ENCODE measurements at regions not wholly inside any gene's neighbourhood (a gene's known extent, or its start where the extent isn't known, plus 50 kb on each side); places are given as distances from the start of the nearest gene placed in this dataset.

DNA sequence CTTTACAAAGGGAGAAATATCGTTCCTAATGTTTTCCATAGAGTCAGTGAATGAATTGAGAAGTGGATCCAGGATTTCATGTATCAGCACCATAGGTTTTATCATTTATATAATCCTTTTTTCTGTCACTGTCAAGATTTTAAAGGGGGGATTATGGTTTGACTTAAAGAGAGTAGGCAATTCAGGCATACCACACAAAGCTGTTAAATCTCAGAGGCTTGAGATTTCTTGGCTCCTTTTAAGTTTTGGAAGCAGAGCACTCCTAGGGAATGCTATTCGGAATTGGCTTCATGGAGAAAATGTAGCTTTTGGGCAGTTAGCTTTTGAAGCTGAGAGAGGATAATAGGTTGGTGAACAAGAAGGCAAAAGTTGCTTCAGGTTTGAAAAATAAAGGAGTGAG, 274.7 kb downstream of the SOX4 start:
- TF ChIP-seq GABPA (IDR thresholded peaks at IDR 0.05; ENCODE audit: low read depth): no peak
- TF ChIP-seq POLR2AphosphoS5 (IDR thresholded peaks at IDR 0.05; ENCODE audit: low read depth): no peak
- no peak for TF ChIP-seq SPI1 (IDR thresholded peaks at IDR 0.05; ENCODE audit: borderline replicate concordance, low read depth)
- TF ChIP-seq, protein P1, sequence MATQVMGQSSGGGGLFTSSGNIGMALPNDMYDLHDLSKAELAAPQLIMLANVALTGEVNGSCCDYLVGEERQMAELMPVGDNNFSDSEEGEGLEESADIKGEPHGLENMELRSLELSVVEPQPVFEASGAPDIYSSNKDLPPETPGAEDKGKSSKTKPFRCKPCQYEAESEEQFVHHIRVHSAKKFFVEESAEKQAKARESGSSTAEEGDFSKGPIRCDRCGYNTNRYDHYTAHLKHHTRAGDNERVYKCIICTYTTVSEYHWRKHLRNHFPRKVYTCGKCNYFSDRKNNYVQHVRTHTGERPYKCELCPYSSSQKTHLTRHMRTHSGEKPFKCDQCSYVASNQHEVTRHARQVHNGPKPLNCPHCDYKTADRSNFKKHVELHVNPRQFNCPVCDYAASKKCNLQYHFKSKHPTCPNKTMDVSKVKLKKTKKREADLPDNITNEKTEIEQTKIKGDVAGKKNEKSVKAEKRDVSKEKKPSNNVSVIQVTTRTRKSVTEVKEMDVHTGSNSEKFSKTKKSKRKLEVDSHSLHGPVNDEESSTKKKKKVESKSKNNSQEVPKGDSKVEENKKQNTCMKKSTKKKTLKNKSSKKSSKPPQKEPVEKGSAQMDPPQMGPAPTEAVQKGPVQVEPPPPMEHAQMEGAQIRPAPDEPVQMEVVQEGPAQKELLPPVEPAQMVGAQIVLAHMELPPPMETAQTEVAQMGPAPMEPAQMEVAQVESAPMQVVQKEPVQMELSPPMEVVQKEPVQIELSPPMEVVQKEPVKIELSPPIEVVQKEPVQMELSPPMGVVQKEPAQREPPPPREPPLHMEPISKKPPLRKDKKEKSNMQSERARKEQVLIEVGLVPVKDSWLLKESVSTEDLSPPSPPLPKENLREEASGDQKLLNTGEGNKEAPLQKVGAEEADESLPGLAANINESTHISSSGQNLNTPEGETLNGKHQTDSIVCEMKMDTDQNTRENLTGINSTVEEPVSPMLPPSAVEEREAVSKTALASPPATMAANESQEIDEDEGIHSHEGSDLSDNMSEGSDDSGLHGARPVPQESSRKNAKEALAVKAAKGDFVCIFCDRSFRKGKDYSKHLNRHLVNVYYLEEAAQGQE (IDR thresholded peaks at IDR 0.05; ENCODE audit: insufficient replicate concordance, low read depth): no peak
- TF ChIP-seq, protein P2, sequence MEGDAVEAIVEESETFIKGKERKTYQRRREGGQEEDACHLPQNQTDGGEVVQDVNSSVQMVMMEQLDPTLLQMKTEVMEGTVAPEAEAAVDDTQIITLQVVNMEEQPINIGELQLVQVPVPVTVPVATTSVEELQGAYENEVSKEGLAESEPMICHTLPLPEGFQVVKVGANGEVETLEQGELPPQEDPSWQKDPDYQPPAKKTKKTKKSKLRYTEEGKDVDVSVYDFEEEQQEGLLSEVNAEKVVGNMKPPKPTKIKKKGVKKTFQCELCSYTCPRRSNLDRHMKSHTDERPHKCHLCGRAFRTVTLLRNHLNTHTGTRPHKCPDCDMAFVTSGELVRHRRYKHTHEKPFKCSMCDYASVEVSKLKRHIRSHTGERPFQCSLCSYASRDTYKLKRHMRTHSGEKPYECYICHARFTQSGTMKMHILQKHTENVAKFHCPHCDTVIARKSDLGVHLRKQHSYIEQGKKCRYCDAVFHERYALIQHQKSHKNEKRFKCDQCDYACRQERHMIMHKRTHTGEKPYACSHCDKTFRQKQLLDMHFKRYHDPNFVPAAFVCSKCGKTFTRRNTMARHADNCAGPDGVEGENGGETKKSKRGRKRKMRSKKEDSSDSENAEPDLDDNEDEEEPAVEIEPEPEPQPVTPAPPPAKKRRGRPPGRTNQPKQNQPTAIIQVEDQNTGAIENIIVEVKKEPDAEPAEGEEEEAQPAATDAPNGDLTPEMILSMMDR (IDR thresholded peaks at IDR 0.05; ENCODE audit: insufficient read depth, low read length): no peak
- Histone ChIP-seq H3K27me3 (ENCODE audit: insufficient read depth, poor library complexity, severe bottlenecking) (no peaks in the 10 kb centered on the region), H3K4me3 (replicated peaks; ENCODE audit: insufficient read depth, low read length) (no peak overlapping the region), H3K27ac (replicated peaks) (no peak overlapping the region)
- DNase-seq (ENCODE audit: low read depth in 1 of 2, low spot score in 1 of 2): no peak

DNA sequence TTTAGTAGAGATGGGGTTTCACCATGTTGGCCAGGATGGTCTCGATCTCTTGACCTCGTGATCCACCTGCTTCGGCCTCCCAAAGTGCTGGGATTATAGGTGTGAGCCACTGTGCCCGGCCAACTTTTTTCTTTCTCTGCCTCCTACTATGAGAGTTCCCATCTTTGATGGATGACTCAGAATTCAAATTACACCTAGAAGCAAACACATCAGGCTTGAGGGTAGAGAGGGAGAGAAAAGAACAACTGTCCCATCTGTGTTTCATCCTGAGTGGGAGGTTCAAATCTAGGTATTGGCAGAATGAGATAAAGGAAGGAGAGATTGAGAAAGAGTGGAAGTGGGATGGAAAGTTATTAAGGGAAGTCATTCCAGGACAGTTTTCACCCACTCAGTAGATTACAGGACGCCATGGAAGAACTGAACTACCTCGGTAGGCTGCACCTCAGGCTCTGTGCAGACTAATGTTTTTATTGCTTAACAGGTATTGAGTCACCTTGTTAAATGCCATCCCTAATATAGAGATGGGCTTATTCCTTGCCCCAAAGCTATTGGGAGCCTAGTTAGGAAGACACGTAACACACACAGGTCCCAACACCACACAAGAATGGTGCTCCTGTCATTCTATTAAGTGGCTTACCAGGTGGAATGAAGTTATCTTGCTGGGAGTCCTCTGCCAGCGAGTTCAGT, 275.7 kb downstream of the SOX4 start:
- Histone ChIP-seq H3K27me3 (ENCODE audit: insufficient read depth, poor library complexity, severe bottlenecking) (no peaks in the 10 kb centered on the region), H3K27ac (replicated peaks) (no peak overlapping the region), H3K4me3 (replicated peaks; ENCODE audit: insufficient read depth, low read length) (no peak overlapping the region)
- no peak for DNase-seq (ENCODE audit: low read depth in 1 of 2, low spot score in 1 of 2)
- no peak for TF ChIP-seq SPI1 (IDR thresholded peaks at IDR 0.05; ENCODE audit: borderline replicate concordance, low read depth)

DNA sequence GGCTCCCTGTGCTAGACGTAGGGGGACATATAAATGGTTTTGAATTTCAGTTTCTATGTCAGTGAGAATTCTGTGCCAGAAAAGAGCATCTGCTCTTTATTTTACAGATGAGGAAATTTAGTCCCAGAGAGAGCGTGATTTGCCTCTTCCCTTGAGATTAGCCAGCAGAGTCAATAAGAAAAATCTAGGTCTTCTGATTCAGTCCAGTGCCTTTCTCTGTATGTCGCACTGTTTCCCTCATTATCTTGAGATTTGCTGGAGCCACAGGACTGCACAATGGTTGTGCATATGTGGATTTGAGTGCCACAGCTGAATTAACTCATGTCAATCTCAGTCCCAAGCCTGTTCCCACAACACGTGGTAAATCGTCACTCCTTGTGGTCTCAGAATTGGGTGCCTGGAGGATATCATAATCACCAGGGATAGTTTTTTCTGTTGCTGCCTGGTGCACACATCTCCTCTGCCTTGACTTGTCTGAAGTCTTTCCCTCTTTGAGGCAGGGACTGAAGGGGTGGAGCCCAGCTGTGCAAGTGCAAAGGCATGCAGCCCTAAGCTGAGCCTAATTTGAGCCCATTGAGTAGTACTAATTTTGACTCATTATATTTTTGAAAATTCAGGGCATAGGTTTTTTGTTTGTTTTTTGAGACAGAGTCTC, 276.7 kb downstream of the SOX4 start:
- no peak for DNase-seq (ENCODE audit: low read depth in 1 of 2, low spot score in 1 of 2)

More for the DNA sequence above, 276.7 kb downstream of the SOX4 start:
- H3K27ac ChIP-seq (replicated peaks): no peak overlapping the region
- no peaks in the 10 kb centered on the region for H3K27me3 ChIP-seq (ENCODE audit: insufficient read depth, poor library complexity, severe bottlenecking)
- no peak overlapping the region for H3K4me3 ChIP-seq (replicated peaks; ENCODE audit: insufficient read depth, low read length)
- TF ChIP-seq, protein P1 (IDR thresholded peaks at IDR 0.05; ENCODE audit: insufficient replicate concordance, low read depth): no peak
- TF ChIP-seq SPI1 (IDR thresholded peaks at IDR 0.05; ENCODE audit: borderline replicate concordance, low read depth) (no peak), POLR2AphosphoS5 (IDR thresholded peaks at IDR 0.05; ENCODE audit: low read depth) (no peak), GABPA (IDR thresholded peaks at IDR 0.05; ENCODE audit: low read depth) (no peak)
- TF ChIP-seq, protein P2 (IDR thresholded peaks at IDR 0.05; ENCODE audit: insufficient read depth, low read length): no peak
